Keratinocyte (primary cell): ENCODE measurements at regions not wholly inside any gene's neighbourhood (a gene's known extent, or its start where the extent isn't known, plus 50 kb on each side); places are given as distances from the start of the nearest gene placed in this dataset.
A peak's percentile ranks its signal among the peaks of the same experiment; 100 is the strongest.

Experiments
- DNase-seq: peaks from one replicate; pipeline ENCODE4 v3.0.0-alpha.2; 2011; ENCODE audit warnings: low read depth, missing footprints, low spot score
- FAIRE-seq: peaks from 2 replicates; lab custom pipeline; 2011; peaks lifted over from hg19 to GRCh38; lab: Jason Lieb, UNC
- H2AFZ ChIP-seq: 2 replicates; pipeline ENCODE4 v1.6.0; 2012; ENCODE audit warnings: low read length, control low read depth, inconsistent platforms; ENCODE audit not compliant: control insufficient read depth
- H3K27ac ChIP-seq: 2 replicates; pipeline ENCODE4 v1.5.1; 2011; ENCODE audit warnings: low read length; ENCODE audit not compliant: control insufficient read depth, insufficient read depth
- H3K27me3 ChIP-seq: 3 replicates; pipeline ENCODE4 v1.6.0; 2011; ENCODE audit warnings: low read length; ENCODE audit not compliant: control insufficient read depth, insufficient read depth; ENCODE audit errors: extremely low read depth
- H3K36me3 ChIP-seq, 2 experiments: 2 replicates in 1 of 2; 3 replicates in 1 of 2; pipeline ENCODE4 v1.5.1; 2011; ENCODE audit warnings: low read length in 2 of 2, mild to moderate bottlenecking in 1 of 2; ENCODE audit not compliant: control insufficient read depth in 2 of 2, insufficient read depth in 2 of 2; ENCODE audit errors: extremely low read depth in 1 of 2
- H3K4me1 ChIP-seq: 3 replicates; pipeline ENCODE4 v1.5.1; 2011; ENCODE audit warnings: low read length; ENCODE audit not compliant: control insufficient read depth, insufficient read depth; ENCODE audit errors: extremely low read depth
- H3K4me2 ChIP-seq: 3 replicates; pipeline ENCODE4 v1.6.0; 2011; ENCODE audit warnings: low read depth, low read length; ENCODE audit not compliant: control insufficient read depth, insufficient read depth; ENCODE audit errors: extremely low read depth
- H3K4me3 ChIP-seq, 3 experiments: fragments of 200-600 bp in 1 of 3; sonication (generic) in 1 of 3; 2 replicates in 2 of 3; 3 replicates in 1 of 3; pipeline ENCODE4 v1.5.1; 2011 to 2016; ENCODE audit warnings: low read length in 3 of 3, mild to moderate bottlenecking in 3 of 3, control low read depth in 2 of 3, inconsistent platforms in 1 of 3, low read depth in 1 of 3, mixed read lengths in 1 of 3, mixed run types in 1 of 3, moderate library complexity in 1 of 3; ENCODE audit not compliant: control insufficient read depth in 2 of 3, insufficient read depth in 2 of 3; ENCODE audit errors: extremely low read depth in 1 of 3
- H3K79me2 ChIP-seq: 2 replicates; pipeline ENCODE4 v1.6.0; 2012; ENCODE audit warnings: low read length; ENCODE audit not compliant: control insufficient read depth, insufficient read depth
- H3K9ac ChIP-seq: 3 replicates; pipeline ENCODE4 v1.6.0; 2011; ENCODE audit warnings: low read length; ENCODE audit not compliant: control insufficient read depth, insufficient read depth; ENCODE audit errors: extremely low read depth
- H3K9me1 ChIP-seq: 3 replicates; pipeline ENCODE4 v1.6.0; 2011; ENCODE audit warnings: low read length; ENCODE audit not compliant: control insufficient read depth, insufficient read depth; ENCODE audit errors: extremely low read depth
- H3K9me3 ChIP-seq: 2 replicates; pipeline ENCODE4 v1.5.1; 2012; ENCODE audit warnings: low read depth, low read length; ENCODE audit not compliant: control insufficient read depth
- H4K20me1 ChIP-seq: 3 replicates; pipeline ENCODE4 v1.6.0; 2011; ENCODE audit warnings: low read length; ENCODE audit not compliant: control insufficient read depth, insufficient read depth; ENCODE audit errors: extremely low read depth
- CTCF ChIP-seq, 3 experiments: IDR thresholded peaks in 1 of 3; conservative IDR thresholded peaks in 1 of 3; optimal IDR thresholded peaks in 1 of 3; 2 replicates in 2 of 3; 3 replicates in 1 of 3; pipeline versions ENCODE3 to v1.5.1; 2011; ENCODE audit warnings: low read length in 3 of 3, mild to moderate bottlenecking in 3 of 3, moderate library complexity in 2 of 3, control low read depth in 1 of 3, inconsistent platforms in 1 of 3; ENCODE audit not compliant: insufficient read depth in 2 of 3; ENCODE audit errors: extremely low read depth in 1 of 3
- EZH2 ChIP-seq: IDR thresholded peaks from one replicate; pipeline ENCODE4 v1.6.1; 2012; ENCODE audit warnings: inconsistent platforms, mild to moderate bottlenecking, low read length, moderate library complexity
- dilution Hi-C: fragments of 300-500 bp; cut with MboI; formaldehyde crosslinking; loops from one replicate; pipeline ENCODE4 v1.7.0; 2020; ENCODE audit warnings: low sequenced_read_pairs; ENCODE audit not compliant: extremely low pct_ligation_motif_present

GRCh38 chr6:21359926-21360325 is 233.6 kb upstream of the SOX4 start:
- TF ChIP-seq CTCF (optimal IDR thresholded peaks at IDR 0.05 in 1 of 3, IDR thresholded peaks at IDR 0.05 in 1 of 3, conservative IDR thresholded peaks at IDR 0.05 in 1 of 3; ENCODE audit: extremely low read depth in 1 of 3, insufficient read depth in 2 of 3, low read length in 3 of 3) (no peak), EZH2 (no peak)
- no peaks in the 10 kb centered on the region for H4K20me1 ChIP-seq
- H3K4me3 ChIP-seq: no peak overlapping the region
- FAIRE-seq (no peak), DNase-seq (no peak)
- H3K27ac ChIP-seq: no peak overlapping the region
- H3K9me1 ChIP-seq: no peaks in the 10 kb centered on the region
- no peaks in the 10 kb centered on the region for H3K4me1 ChIP-seq
- no peaks in the 10 kb centered on the region for H3K79me2 ChIP-seq
- H3K27me3 ChIP-seq: no peaks in the 10 kb centered on the region
- no peak overlapping the region for H2AFZ ChIP-seq
- dilution Hi-C loops: no loop called here
- H3K36me3 ChIP-seq: no peaks in the 10 kb centered on the region
- H3K4me2 ChIP-seq: no peak overlapping the region
- no peak overlapping the region for H3K9ac ChIP-seq
- H3K9me3 ChIP-seq: no peaks in the 10 kb centered on the region

DNA sequence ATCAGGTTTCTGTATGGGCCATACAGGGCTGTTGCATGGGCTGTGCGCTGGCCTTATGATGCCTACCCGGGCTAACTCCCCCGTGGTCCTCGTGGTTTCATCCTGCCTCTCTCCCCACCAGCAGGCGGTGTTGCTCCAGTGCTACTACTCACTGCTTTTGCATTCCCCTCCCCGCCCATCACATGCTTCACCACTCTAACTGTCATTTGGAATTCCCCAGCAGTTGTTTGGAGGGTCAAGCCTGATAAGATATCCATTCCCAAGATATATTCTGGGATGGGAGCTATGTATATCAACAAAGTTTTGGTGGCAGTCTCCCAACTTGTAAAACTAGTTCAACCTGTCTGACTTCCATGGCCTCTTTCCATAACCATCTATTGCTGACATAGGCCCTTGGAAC is 233.2 kb upstream of the SOX4 start:
- Histone ChIP-seq H3K9me1 (no peaks in the 10 kb centered on the region), H3K36me3 (no peaks in the 10 kb centered on the region), H3K27ac (no peak overlapping the region), H3K9me3 (no peaks in the 10 kb centered on the region), H3K9ac (no peak overlapping the region), H2AFZ (no peak overlapping the region), H3K4me2 (no peak overlapping the region), H4K20me1 (no peaks in the 10 kb centered on the region), H3K27me3 (no peaks in the 10 kb centered on the region), H3K4me3 (no peak overlapping the region), H3K4me1 (no peaks in the 10 kb centered on the region), H3K79me2 (no peaks in the 10 kb centered on the region)
- no peak for FAIRE-seq
- dilution Hi-C loops: no loop called here
- no peak for DNase-seq
- TF ChIP-seq CTCF (optimal IDR thresholded peaks at IDR 0.05 in 1 of 3, IDR thresholded peaks at IDR 0.05 in 1 of 3, conservative IDR thresholded peaks at IDR 0.05 in 1 of 3; ENCODE audit: extremely low read depth in 1 of 3, insufficient read depth in 2 of 3, low read length in 3 of 3) (peak in 1 of 3 experiments; percentile 40), EZH2 (no peak)
